ENCODE measurements at regions not wholly inside any gene's neighbourhood (a gene's known extent, or its start where the extent isn't known, plus 50 kb on each side); places are given as distances from the start of the nearest gene placed in this dataset.

DNA sequence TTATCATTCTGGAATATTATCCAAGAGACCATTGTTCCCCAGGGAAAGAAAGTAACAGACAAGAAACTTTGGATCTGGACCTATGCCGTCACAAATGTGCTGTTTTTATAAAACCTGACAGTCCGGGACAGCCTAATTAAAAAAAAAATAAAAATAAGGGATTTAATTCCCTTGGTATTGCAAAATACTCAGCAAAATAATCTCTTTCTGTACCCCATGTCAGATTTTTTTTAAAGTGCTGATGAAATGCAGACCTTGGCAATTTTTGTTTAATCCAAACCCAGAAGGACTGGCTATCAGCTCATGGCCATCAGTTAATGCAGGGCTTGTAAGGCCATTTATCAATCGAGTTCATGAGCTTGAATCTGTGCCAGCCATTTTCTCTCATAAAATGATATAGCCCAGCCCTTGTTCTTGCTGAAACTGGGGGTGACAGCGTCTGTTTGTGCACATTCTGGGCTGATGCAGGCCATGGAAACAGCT is 162.7 kb upstream of the S1PR3 start:
- H3K9me3 Mint-ChIP-seq (ENCODE audit: insufficient read depth), result no peaks in the 10 kb centered on the region
- H3K4me3 ChIP-seq (ENCODE audit: control extremely low read depth in 1 of 5, extremely low read depth in 1 of 5, insufficient read depth in 1 of 5, low read depth in 2 of 5, low read length in 4 of 5), result no peak overlapping the region
- CTCF ChIA-PET, result no interaction called here
- peaks cover 62% of the 10 kb centered on the region for H3K27me3 Mint-ChIP-seq
- ATAC-seq (ENCODE audit: low read depth) (no peak), DNase-seq (no peak)
- H3K4me3 Mint-ChIP-seq, result no peak overlapping the region
- no peak overlapping the region for H2AFZ ChIP-seq (ENCODE audit: insufficient read depth, low read depth, low read length, poor library complexity, severe bottlenecking)
- no peaks in the 10 kb centered on the region for H4K20me1 ChIP-seq (ENCODE audit: control insufficient read depth, insufficient read depth, low read length, poor library complexity, severe bottlenecking)
- H3K4me1 Mint-ChIP-seq, result peaks cover 6% of the 10 kb centered on the region
- WGBS (ENCODE audit: insufficient coverage), result 79% methylated on average over 2 of the region's 4 CpGs
- peaks cover 0 to 11% (median 0%) of the 10 kb centered on the region in 3 donors for H3K9me3 ChIP-seq (ENCODE audit: control extremely low read depth in 1 of 3, control insufficient read depth in 2 of 3, insufficient read depth in 1 of 3, low read length in 2 of 3)
- no peak for TF ChIP-seq EZH2 (IDR thresholded peaks at IDR 0.05; ENCODE audit: borderline replicate concordance, insufficient read depth, low read depth, low read length, poor library complexity, severe bottlenecking)
- H3K9ac ChIP-seq (ENCODE audit: low read length), result no peak overlapping the region
- H3K79me2 ChIP-seq (ENCODE audit: control insufficient read depth, insufficient read depth, low read length), result no peaks in the 10 kb centered on the region
- H3K27me3 ChIP-seq (replicated peaks in 1 of 4; ENCODE audit: control extremely low read depth in 1 of 4, control insufficient read depth in 3 of 4, insufficient read depth in 4 of 4, low read length in 3 of 4), result peaks cover 0 to 59% (median 20%) of the 10 kb centered on the region in 4 experiments
- H3K4me2 ChIP-seq (replicated peaks; ENCODE audit: low read depth, low read length, poor library complexity, severe bottlenecking), result no peak overlapping the region
- intact Hi-C loops (cut with micrococcal nuclease), result no loop called here
- POLR2A ChIA-PET, result no interaction called here
- H3K4me1 ChIP-seq (ENCODE audit: control insufficient read depth in 2 of 2, insufficient read depth in 2 of 2, low read length in 2 of 2), result peaks cover 15 to 16% of the 10 kb centered on the region in 2 donors
- no peaks in the 10 kb centered on the region for H3K36me3 ChIP-seq (replicated peaks in 1 of 2; ENCODE audit: control extremely low read depth in 1 of 2, control insufficient read depth in 1 of 2, extremely low read depth in 1 of 2, insufficient read depth in 2 of 2, low read length in 1 of 2)
- H3K27ac Mint-ChIP-seq, result no peak overlapping the region
- H3K27ac ChIP-seq (ENCODE audit: low read length in 2 of 2), result no peak overlapping the region

- no peak for DNase-seq
- Histone ChIP-seq H4K20me1 (ENCODE audit: control insufficient read depth, insufficient read depth, low read length, poor library complexity, severe bottlenecking) (no peaks in the 10 kb centered on the region), H3K79me2 (ENCODE audit: control insufficient read depth, insufficient read depth, low read length) (no peaks in the 10 kb centered on the region), H3K9ac (ENCODE audit: low read length) (no peak overlapping the region), H3K4me1 (ENCODE audit: control insufficient read depth in 2 of 2, insufficient read depth in 2 of 2, low read length in 2 of 2) (peaks cover 15 to 21% of the 10 kb centered on the region in 2 donors), H3K27ac (ENCODE audit: low read length in 2 of 2) (no peak overlapping the region), H3K27me3 (replicated peaks in 1 of 4; ENCODE audit: control extremely low read depth in 1 of 4, control insufficient read depth in 3 of 4, insufficient read depth in 4 of 4, low read length in 3 of 4) (peaks cover 0 to 61% (median 26%) of the 10 kb centered on the region in 4 experiments), H3K36me3 (replicated peaks in 1 of 2; ENCODE audit: control extremely low read depth in 1 of 2, control insufficient read depth in 1 of 2, extremely low read depth in 1 of 2, insufficient read depth in 2 of 2, low read length in 1 of 2) (no peaks in the 10 kb centered on the region), H3K9me3 (ENCODE audit: control extremely low read depth in 1 of 3, control insufficient read depth in 2 of 3, insufficient read depth in 1 of 3, low read length in 2 of 3) (peaks cover 0 to 12% (median 0%) of the 10 kb centered on the region in 3 donors), H3K4me2 (replicated peaks; ENCODE audit: low read depth, low read length, poor library complexity, severe bottlenecking) (no peak overlapping the region), H3K4me3 (ENCODE audit: control extremely low read depth in 1 of 5, extremely low read depth in 1 of 5, insufficient read depth in 1 of 5, low read depth in 2 of 5, low read length in 4 of 5) (no peak overlapping the region), H2AFZ (ENCODE audit: insufficient read depth, low read depth, low read length, poor library complexity, severe bottlenecking) (no peak overlapping the region)
- Mint-ChIP-seq H3K9me3 (ENCODE audit: insufficient read depth) (no peaks in the 10 kb centered on the region), H3K4me3 (no peak overlapping the region), H3K27me3 (peaks cover 67% of the 10 kb centered on the region), H3K4me1 (peaks cover 6% of the 10 kb centered on the region), H3K27ac (no peak overlapping the region)
- ChIA-PET CTCF (no interaction called here), POLR2A (no interaction called here)
- WGBS (ENCODE audit: insufficient coverage), result 50% methylated on average over 3 of the region's 6 CpGs
- intact Hi-C loops (cut with micrococcal nuclease), result no loop called here
- ATAC-seq (ENCODE audit: low read depth), result no peak
- TF ChIP-seq, protein P1, sequence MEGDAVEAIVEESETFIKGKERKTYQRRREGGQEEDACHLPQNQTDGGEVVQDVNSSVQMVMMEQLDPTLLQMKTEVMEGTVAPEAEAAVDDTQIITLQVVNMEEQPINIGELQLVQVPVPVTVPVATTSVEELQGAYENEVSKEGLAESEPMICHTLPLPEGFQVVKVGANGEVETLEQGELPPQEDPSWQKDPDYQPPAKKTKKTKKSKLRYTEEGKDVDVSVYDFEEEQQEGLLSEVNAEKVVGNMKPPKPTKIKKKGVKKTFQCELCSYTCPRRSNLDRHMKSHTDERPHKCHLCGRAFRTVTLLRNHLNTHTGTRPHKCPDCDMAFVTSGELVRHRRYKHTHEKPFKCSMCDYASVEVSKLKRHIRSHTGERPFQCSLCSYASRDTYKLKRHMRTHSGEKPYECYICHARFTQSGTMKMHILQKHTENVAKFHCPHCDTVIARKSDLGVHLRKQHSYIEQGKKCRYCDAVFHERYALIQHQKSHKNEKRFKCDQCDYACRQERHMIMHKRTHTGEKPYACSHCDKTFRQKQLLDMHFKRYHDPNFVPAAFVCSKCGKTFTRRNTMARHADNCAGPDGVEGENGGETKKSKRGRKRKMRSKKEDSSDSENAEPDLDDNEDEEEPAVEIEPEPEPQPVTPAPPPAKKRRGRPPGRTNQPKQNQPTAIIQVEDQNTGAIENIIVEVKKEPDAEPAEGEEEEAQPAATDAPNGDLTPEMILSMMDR (IDR thresholded peaks at IDR 0.05), result no peak
- no peak for TF ChIP-seq EZH2 (IDR thresholded peaks at IDR 0.05; ENCODE audit: borderline replicate concordance, insufficient read depth, low read depth, low read length, poor library complexity, severe bottlenecking)
Measured at GRCh38 chr9:88829276-88829675, 162.0 kb upstream of the S1PR3 start.

All from B cell (primary cell).